ENCODE measurements at regions not wholly inside any gene's neighbourhood (a gene's known extent, or its start where the extent isn't known, plus 50 kb on each side); places are given as distances from the start of the nearest gene placed in this dataset.

DNA sequence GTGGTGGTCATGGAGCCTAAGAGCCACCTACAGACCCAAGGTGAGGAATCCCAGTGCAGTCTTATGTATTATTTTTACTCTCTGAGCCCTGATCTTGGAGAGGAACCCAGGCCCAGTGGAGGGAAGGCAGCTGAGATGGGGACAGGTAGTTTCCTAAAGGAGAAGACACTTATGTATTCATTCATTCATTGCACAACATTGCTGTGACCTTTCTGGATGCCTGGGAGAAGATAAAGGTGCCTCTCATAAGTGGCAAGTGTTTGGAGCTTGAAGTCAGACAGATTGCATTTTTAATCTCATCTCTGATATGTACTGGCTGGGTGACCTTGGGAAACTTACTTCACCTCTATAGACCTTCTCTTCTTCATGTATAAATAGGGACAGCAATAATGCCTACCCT, 111.1 kb downstream of the CEBPB start:
- DNase-seq, result no peak

DNA sequence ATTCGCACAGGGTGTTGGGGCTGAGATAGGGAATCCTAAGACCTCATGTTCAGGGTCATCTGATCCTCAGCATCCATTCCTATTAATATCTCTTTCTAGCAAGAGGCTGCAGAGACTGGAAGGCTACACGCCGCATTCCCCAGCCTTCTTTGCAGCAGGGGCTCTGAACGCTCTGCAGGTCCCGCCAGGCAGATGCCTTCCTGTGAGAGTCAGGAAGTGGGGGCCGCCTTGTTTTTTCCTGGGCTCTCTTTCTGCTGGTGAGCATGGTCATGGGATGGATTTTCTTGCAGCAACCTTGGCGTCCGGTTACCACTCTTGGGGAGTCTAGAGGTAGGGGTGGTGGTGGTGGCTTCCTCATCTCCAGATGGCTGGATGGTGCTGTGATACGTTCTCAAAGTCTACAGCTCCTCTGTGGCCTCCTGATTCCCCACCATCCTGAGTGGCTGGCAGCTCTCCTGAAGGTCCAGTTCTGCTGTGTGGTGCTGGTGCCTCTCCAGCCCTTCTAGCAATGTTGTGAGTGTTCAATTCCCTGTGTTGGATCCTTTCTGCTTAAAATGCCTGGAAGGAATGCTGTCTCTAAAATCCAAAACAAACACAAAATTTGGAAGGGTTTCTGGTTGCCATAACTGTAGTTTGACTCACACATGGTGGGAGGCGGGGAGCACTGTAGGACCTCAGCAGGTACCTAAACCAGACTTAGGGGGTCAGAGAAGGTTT, 111.9 kb downstream of the CEBPB start:
- no peak for DNase-seq

DNA sequence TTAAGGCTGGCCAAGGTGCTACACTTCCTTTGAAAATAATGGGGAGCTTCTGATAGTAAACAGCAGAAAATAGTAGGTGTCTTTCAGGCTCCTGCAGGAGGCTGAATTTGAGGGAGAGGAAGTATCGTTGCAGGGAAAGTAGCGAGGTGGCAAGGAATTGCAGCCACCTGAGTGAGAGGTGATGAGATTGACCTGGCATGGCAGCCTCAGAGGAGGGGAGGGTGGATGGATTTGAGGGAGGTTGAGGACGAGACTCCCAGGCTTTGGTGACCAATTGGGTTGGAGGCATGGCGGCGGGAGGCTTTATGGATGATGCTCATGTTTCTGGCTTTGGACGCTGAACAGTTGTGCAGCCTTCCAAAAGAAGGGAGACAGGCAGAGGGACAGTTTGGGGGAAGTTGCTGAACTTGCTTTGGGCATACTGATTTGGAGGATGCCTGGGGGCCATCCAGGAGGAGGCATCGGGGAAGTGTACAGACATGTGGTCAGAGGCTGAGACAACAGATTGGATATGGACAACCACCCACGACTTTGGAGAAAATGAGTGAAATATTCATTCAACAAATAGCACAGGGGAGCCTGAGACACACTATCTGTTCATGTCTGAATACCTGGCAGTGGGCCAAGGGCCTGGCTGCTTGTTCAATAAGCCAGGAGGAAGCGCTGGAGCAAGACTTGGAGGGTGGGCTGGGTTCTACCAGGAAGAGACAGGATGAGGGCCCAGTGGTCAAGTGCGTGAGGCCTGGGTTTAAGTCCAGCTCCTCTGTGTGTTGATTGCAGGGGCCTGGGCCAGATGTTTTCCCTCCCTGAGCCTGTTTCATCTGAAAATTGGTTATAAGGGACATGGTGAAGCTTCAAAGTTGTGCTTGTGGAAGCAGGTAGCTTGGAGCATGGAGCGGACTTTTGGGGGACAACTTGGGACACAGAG, 113.2 kb downstream of the CEBPB start:
- DNase-seq, result peak; percentile 72

DNA sequence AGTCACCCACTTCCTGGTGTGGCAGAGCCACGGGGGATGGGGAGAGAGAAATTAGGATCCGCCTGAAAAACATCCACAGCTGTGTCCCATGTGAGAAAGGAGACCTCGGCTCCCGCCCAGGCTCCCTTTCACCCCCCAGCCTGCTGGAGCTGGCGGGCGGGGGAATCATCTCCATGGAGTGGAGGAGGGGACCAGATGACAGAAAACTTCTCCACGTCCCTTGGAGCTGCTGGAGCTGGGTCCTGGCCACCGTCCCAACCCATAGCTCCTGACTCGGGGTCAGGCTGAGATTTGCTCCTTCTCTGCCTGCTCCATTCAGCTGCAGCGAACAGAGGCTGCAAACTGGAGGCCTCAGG, 113.8 kb downstream of the CEBPB start:
- DNase-seq, result peak; percentile 70

DNA sequence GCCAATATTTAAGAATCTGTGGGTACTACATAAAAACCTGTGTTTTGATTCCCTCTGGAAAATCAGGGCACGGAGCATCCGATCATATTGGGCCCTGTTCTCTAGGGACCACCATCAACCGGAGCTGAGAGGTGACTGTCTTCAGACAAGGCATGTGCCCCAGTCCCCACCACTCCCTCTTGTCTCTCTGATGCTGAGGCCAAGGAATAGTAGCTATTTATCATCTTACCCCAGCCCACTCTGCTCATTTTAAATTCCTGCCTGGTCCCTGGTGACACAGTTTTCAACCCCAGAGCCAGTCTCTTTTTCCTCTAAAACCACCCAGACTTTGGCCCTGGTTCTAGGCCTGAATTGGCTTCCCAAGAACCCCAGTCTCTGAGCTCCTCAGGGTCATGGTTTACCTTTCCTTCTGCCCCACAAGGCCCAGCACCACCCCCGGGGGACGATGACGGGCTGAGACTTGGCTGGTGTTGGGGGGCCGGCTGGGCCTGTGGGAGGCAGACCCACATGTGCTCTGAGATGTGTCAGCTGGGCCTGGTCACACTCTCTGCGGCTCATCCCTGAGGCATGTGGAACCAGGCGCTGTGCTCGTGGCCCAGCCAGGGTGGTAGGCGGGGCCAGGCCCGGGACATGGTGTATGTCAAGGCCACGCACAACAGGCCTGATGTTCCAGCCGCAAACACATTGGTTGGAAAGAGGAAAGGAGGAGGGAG, 114.4 kb downstream of the CEBPB start:
- DNase-seq, result peak; percentile 71

DNA sequence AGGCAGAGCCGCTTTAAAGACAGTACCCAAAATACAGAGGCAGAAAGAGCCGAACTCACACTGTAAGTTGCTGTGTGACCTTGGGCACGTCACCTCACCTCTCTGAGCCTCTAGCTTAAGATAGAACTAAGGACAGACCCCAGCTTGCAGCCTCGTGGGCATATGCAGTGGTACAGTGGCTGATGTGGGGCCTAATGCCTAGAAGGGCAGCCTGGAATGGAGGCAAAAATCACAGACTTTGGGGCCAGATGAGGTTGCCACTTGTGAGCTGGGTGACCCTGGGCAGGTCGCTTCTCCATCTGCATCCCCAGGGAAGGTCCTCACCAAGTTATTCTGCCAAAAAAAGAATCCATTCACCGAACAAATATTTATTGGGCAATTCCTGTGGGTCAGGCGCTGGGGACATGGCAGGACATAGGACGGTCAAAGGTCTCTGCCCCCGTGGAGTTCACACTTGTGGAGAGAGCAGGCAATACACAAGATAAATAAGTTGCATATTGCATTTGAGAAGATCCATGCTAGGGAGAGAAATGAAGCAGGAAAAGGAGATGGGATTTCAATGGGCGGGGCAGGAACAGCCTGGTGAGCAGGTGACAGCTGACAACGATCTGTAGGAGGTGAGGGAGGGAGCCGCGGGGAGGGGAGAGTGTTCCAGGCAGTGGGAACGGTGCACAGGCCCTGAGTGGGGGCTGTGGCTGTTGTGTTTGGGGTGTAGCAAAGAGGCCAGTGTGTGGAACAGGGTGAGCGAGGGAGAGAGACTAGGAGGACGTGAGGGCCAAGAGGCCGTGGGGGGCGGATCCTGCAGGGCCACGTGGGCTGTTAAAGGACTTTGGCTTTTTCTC, 115.2 kb downstream of the CEBPB start:
- DNase-seq, result no peak

DNA sequence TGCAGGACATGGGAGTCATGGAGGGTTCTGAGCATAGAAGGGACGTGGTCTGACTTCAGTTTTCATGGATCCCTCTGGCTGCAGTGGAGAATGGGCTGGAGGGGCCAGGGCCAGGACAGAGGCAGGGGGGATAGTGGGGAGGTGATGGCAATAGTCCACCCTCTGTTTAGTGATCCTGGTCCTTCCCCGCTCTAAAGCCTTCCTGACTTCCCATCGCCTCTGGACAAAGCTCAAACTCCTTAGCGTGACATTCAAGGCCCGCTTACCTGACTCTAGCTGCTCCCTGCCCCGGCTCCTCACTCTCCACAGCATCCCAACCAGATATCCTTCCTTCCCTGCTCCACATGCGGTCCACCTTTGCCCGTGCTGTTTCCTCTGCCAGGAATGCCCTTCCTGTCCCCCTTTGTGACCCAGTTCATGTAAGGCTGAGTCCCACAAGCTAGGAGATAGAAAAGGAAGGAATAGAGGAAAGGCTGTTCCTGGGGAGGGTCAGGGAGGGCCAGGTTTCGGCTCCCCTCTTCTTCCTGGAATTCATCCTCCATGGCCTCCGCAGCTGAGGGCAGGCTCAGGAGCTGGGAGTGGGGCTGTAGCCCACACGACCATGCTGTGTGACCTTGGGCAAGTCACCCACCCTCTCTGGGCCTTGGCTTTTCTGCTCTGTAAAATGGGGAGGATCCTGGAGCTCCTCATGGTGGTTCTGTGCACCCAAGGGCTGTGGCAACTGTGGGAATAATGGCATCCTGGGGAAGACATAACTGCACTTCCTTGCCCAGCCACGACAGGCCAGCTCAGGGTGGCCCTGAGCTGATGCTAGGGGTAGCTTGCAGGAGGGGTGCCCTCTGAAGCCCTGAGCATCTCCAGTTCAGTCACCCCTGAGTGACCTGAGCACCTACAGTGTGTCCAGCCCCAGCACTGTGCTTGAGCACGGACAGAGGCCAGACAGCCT, 116.1 kb downstream of the CEBPB start:
- no peak for DNase-seq

DNA sequence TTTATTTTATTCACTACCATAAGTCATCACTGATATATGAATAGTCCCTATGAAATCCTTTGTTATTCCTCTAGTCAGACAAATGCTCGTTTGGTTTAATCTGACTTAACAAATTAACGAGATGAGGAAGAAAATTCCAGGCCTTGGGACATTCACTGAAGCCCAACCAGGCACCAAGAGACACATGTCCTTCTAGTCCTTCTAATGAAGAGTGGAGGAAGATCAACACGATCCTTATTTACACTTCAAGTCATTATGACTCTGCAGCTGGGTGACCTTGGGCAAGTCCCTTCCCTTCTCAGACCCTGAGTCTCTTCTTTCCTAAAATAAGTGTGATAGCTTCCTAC, 117.5 kb downstream of the CEBPB start:
- DNase-seq, result no peak

DNA sequence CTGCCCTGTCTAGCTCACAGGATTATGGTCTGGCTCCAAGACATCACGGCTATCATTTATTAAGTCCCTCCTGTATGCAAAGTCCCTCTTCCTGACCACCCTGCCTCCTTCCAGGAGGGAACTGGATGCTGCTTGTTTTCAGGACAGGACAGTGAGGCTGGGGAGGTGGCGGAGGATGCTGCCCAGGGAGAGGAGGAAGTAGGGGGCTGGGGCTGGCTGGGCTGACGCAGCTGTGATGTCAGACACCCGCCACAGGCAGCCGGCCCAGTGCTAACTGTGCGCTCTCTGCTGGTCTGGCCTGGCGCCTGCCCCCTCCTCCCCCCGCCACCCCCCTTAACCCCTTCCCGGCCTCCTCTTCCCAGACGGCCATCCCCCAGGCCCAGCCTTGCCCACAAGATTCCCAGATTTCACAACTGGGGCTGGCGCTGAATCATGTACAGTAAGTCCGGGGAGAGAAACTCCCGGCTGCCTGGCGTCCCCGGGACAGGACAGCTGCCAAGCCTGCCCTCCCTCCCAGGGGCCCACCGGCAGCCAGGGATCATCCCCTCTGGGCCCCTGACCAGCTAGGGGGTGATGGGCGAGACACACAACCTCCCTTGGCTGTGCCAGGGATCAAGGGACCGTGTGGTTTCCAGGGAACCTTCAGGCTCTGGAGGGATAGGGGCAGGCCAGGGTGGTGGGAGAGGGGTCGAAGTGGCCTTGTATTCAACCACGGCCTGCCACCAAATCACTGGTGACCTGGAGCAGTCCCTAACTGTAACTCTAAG, 118.1 kb downstream of the CEBPB start:
- peak; percentile 95 for DNase-seq

DNA sequence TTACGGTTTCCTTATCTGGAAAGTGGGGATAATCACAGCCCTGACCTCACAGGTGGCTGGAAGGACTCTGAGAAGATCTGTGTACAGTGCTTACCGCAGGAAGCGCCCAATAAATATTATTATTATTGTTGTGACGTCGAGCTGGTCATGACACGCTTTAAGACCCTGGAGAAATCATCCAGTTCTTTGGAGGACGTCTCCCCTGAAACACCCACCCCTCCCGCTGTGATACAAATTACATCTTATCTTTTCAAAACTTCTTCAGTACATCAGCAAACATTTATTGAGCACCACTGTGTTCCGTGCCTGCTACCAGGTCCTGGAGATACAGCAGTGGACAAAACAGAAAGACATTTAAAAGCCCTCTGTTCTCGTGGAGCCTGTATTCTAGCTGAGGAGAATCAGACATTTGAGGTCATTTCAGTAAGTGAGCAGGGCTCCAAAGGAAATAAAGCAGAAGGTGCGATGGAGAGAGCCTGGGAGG, 118.7 kb downstream of the CEBPB start:
- no peak for DNase-seq

DNA sequence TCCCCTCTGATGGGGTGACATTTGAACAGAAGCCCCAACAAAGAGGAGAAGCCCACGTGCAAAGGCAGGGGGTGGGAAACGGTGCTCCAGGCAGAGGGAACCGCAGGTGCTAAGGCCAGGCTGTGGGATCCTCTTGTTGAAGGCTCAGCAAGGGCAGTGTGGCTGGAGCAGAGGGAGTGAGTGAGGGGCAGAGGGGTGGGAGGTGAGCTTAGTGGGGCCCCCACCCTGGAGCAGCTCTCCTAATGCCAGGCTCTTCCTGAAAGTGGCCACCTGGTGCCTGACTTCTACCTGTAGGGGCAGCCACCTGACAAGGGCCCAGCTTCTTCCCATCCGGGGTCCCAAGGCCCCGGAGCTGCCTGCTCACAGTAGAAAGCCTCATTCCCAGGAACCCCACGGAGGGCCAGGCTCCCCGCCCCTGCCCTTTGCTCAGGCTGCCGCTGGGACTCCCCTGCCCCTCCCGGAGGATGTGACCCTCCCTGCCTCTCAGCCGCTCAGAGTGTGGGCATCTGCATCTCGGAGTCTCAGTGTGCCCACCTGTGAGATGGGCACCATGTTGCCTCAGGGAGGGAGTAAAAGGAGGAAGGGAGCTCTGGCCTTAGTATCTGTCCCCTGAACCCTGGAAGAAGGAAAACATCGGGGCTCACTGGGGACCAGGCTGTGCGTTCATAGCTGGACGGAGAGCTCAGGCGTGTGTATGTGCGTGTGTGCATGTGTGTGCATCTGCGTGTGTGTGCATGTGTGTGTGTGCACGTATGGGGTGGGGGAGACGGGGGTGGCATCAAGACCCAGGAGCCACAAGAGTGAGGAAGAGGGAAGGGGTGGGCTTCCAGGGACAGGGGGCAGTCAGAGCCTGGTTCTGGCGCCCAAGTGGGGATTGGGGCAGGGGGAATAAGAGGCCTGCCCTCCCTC, 119.4 kb downstream of the CEBPB start:
- no peak for DNase-seq

DNA sequence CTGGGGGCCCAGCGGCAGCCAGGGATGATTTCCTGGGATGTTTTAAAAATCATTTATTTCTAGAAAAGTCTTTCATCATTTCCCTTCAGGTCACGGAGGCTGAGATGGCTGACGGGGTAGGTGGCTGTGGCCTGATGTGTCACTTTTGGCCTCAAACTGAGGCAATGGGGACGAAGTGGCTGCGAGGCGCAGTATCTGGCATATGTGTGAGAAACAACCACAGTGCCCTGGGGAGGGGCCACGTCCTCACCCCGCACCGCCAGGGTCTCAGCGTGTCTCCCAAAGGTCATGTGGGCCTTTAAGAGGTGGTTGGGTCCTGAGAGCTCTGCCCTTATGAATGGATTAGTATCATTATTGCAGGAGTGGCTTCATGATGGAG, 120.0 kb downstream of the CEBPB start:
- DNase-seq, result no peak

DNA sequence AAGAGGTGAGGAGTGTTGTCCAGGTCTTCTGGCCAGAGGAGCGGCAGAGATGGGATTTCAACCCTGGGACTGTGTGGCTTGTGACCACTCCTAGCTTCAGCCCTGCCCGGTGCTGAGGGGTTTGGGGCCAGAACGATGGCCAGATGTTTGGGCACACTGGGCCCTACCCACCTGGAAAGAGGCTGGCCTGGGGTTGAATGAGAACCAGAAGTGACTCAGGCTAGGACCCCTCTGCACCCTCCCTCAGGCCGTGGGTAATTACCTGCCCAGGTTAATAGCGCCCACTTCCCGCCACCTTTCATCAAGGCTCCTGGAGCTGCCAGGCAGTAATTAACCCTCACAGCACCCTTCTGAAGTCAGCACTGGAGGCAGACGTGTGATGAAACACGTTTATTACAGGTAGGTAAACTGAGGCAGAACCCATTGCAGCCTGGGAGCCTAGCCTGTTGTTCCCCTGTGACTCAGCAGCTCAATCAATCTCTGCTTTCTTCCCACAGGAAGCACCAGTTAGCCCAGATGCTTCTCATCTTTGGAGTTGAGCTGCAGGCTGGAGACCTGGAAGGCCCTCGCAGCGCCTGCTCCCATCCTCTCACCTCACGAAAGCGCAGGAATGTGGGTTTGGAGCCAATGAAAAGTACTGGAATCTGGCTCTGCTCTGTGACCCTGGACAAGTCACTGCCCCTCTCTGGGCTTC, 120.8 kb downstream of the CEBPB start:
- DNase-seq, result no peak

DNA sequence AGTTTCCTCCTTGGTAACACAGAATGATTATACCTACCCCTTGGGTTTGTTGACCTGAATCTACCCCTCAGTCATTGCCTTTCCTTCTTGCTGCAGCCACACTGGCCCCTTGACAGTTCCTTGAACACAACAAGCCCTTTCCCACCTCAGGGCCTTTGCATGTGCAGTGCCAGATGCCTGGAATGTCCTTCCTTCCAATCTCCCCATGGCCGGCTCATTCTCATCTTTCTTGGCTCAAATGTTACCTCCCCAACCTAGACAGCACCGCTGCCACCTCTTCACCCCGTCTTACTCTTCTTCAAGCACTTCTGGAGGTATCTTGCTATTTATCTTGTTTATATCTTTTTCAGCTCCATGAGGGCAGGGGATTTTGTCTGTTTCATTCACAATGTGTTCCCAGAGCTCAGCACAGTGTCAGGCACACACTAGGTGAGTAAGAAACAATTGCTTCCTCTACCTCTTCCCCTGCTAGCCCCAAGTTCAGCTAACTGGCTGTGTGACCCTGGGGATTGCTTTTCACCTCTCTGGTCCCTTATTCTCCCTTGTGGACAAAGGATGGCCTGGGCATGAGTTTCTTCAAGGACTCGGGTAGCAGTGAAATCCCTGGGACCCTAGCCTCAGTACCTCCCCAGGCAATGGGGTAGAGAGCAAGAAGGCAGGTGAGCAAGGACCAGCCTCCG, 121.5 kb downstream of the CEBPB start:
- DNase-seq, result no peak

DNA sequence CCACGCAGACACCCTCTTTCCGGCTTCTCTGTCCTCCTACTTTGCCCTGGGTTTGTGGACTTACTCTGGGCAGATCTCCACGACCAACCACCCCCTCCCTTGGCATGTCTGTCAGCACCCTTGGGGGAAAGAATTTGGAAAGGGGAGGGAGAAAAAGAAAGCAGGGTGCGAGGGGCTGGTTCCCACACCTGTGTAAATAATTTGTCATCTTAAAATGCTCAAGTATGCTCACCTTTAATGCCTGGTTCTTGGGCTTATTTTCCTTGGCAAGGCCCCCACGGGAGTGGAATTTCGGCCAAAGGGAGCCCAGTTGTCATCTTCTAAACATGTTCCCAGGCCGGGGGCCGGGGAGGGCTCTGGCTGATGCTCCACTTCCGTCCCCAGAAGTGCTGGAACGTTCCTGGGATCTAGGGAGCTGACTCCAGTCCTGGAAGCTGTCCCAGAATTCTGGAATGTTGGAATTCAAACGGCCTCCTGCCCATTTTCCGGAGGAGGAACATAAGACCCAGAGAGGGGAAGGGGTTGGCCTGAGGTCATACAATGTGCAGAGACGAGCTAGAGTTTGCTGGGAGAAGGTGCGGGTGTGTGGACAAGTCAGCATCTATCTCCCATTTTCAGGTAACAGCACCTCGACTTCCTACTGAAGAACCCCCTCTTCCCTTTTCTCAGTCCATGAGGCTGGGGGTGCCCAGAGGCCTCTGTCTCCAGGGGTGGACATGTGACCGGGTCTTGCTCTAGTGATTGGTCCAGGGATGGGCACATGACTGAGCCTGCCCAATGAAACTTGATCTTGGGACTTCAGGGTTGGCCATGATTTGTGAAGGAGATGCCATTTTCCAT, 122.3 kb downstream of the CEBPB start:
- DNase-seq, result peak; percentile 85

DNA sequence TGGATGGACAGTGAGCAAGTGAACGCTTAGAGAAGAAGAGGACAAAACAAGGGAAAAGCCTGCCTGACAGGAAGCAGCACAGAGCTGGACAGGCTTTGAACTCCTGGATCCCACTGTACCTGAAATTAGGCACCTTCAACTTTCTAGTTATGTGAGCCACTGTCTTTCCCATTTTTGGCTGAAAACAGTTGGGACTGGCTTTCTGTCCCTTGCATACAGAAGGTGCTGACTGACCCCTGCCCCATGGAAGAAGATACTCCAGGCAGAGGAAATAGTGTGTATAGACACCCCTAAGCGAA, 122.8 kb downstream of the CEBPB start:
- no peak for DNase-seq

DNA sequence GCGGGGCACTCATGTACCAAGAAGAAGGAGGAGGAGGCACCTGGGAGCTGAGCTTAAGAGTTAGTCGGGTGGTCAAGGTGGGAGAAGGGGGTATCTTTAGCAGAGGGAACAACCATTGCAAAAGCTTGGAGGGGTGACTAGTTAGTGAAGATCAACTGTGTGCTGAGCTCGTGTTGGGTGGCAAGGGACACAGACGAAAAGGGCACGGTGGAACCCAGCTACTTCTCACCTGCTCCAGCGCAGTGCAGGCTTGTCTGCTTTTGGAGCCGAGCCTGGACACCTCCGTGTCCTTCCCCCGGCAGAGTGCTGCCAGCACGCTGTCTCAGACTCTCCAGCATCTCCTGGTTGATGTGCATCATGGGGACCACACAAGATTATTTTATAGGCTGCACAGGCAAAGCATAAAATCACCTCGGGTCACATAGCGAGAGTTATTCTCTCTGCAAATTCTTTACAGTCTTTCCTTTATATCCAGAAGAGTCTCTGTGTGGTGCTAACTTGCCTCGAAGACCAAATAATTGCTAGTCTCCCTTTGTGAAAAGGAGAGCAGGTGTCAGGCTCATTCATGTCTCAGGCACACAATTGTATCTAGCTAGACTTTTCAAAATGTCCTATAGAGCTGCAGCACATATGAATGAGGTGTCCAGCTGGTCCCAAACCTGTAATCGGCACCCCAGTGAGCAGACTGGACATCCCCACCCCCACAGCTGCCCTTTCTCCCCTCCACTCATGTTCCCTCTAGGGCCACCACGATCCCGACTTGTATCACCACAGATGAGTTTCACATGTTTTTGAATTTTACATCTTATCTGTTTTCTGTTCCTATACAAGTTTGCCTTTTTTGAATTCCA, 123.4 kb downstream of the CEBPB start:
- no peak for DNase-seq

Data from left hindlimb (tissue), 1 donor.